GM23338 (cell line): ENCODE measurements at regions not wholly inside any gene's neighbourhood (a gene's known extent, or its start where the extent isn't known, plus 50 kb on each side); places are given as distances from the start of the nearest gene placed in this dataset.
A peak's percentile ranks its signal among the peaks of the same experiment; 100 is the strongest.

Source experiments
- ATAC-seq: fragments of 200-7000 bp; cut with Tn5 transposase; 3 replicates; pipeline ENCODE4 v1.9.1; 2020
- DNase-seq: peaks from one replicate; pipeline ENCODE4 v3.0.0-alpha.2; 2015; ENCODE audit warnings: low spot score
- H2AFZ ChIP-seq: fragments of 200-600 bp; sonication (generic); 2 replicates; pipeline ENCODE4 v1.8.0; 2016; ENCODE audit warnings: antibody characterized with exemption, mild to moderate bottlenecking, moderate library complexity
- H3F3A ChIP-seq: fragments of 200-600 bp; sonication (generic); replicated peaks from 2 replicates; pipeline ENCODE4 v1.8.0; 2017; ENCODE audit warnings: antibody characterized with exemption, mixed run types, low read depth
- H3K27ac ChIP-seq: fragments of 200-600 bp; sonication (generic); 2 replicates; pipeline ENCODE4 v1.6.1; 2016; ENCODE audit warnings: low read depth
- H3K27me3 ChIP-seq: fragments of 200-600 bp; sonication (generic); 2 replicates; pipeline ENCODE4 v1.8.0; 2016; ENCODE audit warnings: mild to moderate bottlenecking, mixed run types, moderate library complexity; ENCODE audit not compliant: insufficient read depth
- H3K36me3 ChIP-seq: fragments of 200-600 bp; sonication (generic); 2 replicates; pipeline ENCODE4 v1.8.0; 2016; ENCODE audit warnings: mild to moderate bottlenecking; ENCODE audit not compliant: insufficient read depth
- H3K4me1 ChIP-seq: fragments of 200-600 bp; sonication (generic); 2 replicates; pipeline ENCODE4 v1.8.0; 2016; ENCODE audit warnings: mild to moderate bottlenecking, moderate library complexity; ENCODE audit not compliant: insufficient read depth
- H3K4me2 ChIP-seq: fragments of 200-600 bp; sonication (generic); 2 replicates; pipeline ENCODE4 v1.7.1; 2017; ENCODE audit warnings: mixed run types
- H3K4me3 ChIP-seq: fragments of 200-600 bp; sonication (generic); 2 replicates; pipeline ENCODE4 v1.6.1; 2016; ENCODE audit warnings: mixed run types
- H3K79me2 ChIP-seq: fragments of 200-600 bp; sonication (generic); replicated peaks from 2 replicates; pipeline ENCODE4 v1.8.0; 2017; ENCODE audit warnings: mild to moderate bottlenecking; ENCODE audit not compliant: insufficient read depth
- H3K9me2 ChIP-seq: fragments of 200-600 bp; sonication (generic); 2 replicates; pipeline ENCODE4 v1.8.0; 2017; ENCODE audit not compliant: insufficient read depth
- H4K20me1 ChIP-seq: fragments of 200-600 bp; sonication (generic); replicated peaks from 2 replicates; pipeline ENCODE4 v1.8.0; 2017; ENCODE audit warnings: mild to moderate bottlenecking; ENCODE audit not compliant: insufficient read depth
- H3K27ac Mint-ChIP-seq: 2 replicates; pipeline ENCODE4 v1.8.0; 2020; ENCODE audit warnings: inconsistent platforms, mild to moderate bottlenecking, moderate library complexity, mixed read lengths
- H3K27me3 Mint-ChIP-seq: 3 replicates; pipeline ENCODE4 v1.8.0; 2022; ENCODE audit warnings: low read depth, mild to moderate bottlenecking, moderate library complexity, mixed read lengths, inconsistent platforms; ENCODE audit not compliant: insufficient read depth, poor library complexity
- H3K36me3 Mint-ChIP-seq: 3 replicates; pipeline ENCODE4 v1.8.0; 2021; ENCODE audit warnings: low read depth, mild to moderate bottlenecking, inconsistent platforms, moderate library complexity, mixed read lengths
- H3K4me1 Mint-ChIP-seq: 3 replicates; pipeline ENCODE4 v1.8.0; 2020; ENCODE audit warnings: mild to moderate bottlenecking, inconsistent platforms, mixed read lengths
- H3K4me3 Mint-ChIP-seq: 3 replicates; pipeline ENCODE4 v1.8.0; 2021; ENCODE audit warnings: moderate library complexity, mild to moderate bottlenecking, inconsistent platforms, mixed read lengths
- H3K9me3 Mint-ChIP-seq: 3 replicates; pipeline ENCODE4 v1.8.0; 2020; ENCODE audit warnings: moderate library complexity, mild to moderate bottlenecking, inconsistent platforms, mixed read lengths
- CREB1 ChIP-seq: fragments of 250-450 bp; sonication (Bioruptor Pico); IDR thresholded peaks from 2 replicates; pipeline ENCODE4 v1.5.0; 2020; ENCODE audit warnings: low read depth, mild to moderate bottlenecking, moderate library complexity
- EZH2 ChIP-seq: fragments of 200-600 bp; sonication (generic); IDR thresholded peaks from one replicate; pipeline ENCODE4 v1.8.0; 2017; ENCODE audit warnings: antibody characterized with exemption, mild to moderate bottlenecking, low read depth; ENCODE audit not compliant: unreplicated experiment
- EZH2phosphoT487 ChIP-seq: fragments of 200-600 bp; sonication (generic); IDR thresholded peaks from one replicate; pipeline ENCODE4 v1.8.1; 2018; ENCODE audit warnings: antibody characterized with exemption; ENCODE audit not compliant: unreplicated experiment
- JUNB ChIP-seq: IDR thresholded peaks from one replicate; pipeline ENCODE4 v1.6.1; 2016; ENCODE audit warnings: antibody characterized with exemption; ENCODE audit not compliant: unreplicated experiment
- NANOG ChIP-seq: IDR thresholded peaks from 2 replicates; pipeline ENCODE4 v1.6.1; 2016; ENCODE audit warnings: antibody characterized with exemption, borderline replicate concordance
- POLR2AphosphoS5 ChIP-seq: IDR thresholded peaks from 2 replicates; pipeline ENCODE4 v1.6.1; 2016; ENCODE audit warnings: antibody characterized with exemption, low read depth
- STAT1 ChIP-seq: IDR thresholded peaks from one replicate; pipeline ENCODE4 v1.6.1; 2016; ENCODE audit warnings: antibody characterized with exemption; ENCODE audit not compliant: unreplicated experiment
- ZNF114 ChIP-seq: fragments of 250-450 bp; sonication (Bioruptor Pico); IDR thresholded peaks from 2 replicates; pipeline ENCODE4 v1.5.0; 2020; ENCODE audit warnings: mild to moderate bottlenecking, moderate library complexity
- ZNF331 ChIP-seq: fragments of 250-450 bp; sonication (Bioruptor Pico); IDR thresholded peaks from 2 replicates; pipeline ENCODE4 v1.5.0; 2020; ENCODE audit warnings: low read depth, mild to moderate bottlenecking, moderate library complexity
- TF ChIP-seq, protein P1 (sequence below), 2 experiments: fragments of 200-600 bp in 1 of 2; sonication (generic) in 1 of 2; conservative IDR thresholded peaks; 2 replicates each; pipeline versions ENCODE4 v1.5.1 to v1.6.1; 2016 to 2017; ENCODE audit warnings: antibody characterized with exemption in 2 of 2, low read depth in 2 of 2, mild to moderate bottlenecking in 2 of 2, moderate library complexity in 1 of 2
- TF ChIP-seq, protein P2 (sequence below): IDR thresholded peaks from one replicate; pipeline ENCODE4 v1.6.1; 2018; ENCODE audit warnings: antibody characterized with exemption; ENCODE audit not compliant: unreplicated experiment
- TF ChIP-seq, protein P3 (sequence below): fragments of 250-450 bp; sonication (Bioruptor Pico); IDR thresholded peaks from 2 replicates; pipeline ENCODE4 v1.5.0; 2020; ENCODE audit warnings: mild to moderate bottlenecking, moderate library complexity
- TF ChIP-seq, protein P4 (sequence below): IDR thresholded peaks from 2 replicates; pipeline ENCODE4 v1.6.1; 2016; ENCODE audit warnings: antibody characterized with exemption

DNA sequence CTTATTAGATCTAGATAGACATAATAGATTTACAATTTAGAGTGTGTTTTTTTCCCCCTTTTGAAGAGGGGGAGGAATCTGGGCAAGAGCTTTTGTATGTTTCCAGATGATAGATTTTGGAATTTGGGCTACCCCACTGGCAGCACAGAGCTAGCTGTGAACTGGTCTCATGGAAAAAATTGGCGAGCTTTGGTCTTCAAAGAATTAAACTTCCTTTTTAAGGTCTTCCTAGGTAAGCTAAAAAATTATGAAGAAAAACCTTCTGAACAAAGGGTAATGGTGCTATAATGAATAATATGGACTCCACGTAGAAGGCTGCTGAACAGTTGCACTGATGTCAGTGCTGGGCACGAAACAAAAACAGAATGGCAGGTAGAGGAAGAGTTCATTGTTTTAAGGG is 109.3 kb downstream of the ZIC5 start:
- no peaks in the 10 kb centered on the region for H3K36me3 ChIP-seq
- no peak overlapping the region for H3K4me3 ChIP-seq
- no peaks in the 10 kb centered on the region for H3K27me3 ChIP-seq
- Mint-ChIP-seq H3K27ac (peak overlapping the region; percentile 59), H3K4me1 (peaks cover 90% of the 10 kb centered on the region), H3K9me3 (no peaks in the 10 kb centered on the region), H3K27me3 (peaks cover 2% of the 10 kb centered on the region), H3K36me3 (no peaks in the 10 kb centered on the region), H3K4me3 (no peak overlapping the region)
- DNase-seq: no peak
- TF ChIP-seq, protein P1, sequence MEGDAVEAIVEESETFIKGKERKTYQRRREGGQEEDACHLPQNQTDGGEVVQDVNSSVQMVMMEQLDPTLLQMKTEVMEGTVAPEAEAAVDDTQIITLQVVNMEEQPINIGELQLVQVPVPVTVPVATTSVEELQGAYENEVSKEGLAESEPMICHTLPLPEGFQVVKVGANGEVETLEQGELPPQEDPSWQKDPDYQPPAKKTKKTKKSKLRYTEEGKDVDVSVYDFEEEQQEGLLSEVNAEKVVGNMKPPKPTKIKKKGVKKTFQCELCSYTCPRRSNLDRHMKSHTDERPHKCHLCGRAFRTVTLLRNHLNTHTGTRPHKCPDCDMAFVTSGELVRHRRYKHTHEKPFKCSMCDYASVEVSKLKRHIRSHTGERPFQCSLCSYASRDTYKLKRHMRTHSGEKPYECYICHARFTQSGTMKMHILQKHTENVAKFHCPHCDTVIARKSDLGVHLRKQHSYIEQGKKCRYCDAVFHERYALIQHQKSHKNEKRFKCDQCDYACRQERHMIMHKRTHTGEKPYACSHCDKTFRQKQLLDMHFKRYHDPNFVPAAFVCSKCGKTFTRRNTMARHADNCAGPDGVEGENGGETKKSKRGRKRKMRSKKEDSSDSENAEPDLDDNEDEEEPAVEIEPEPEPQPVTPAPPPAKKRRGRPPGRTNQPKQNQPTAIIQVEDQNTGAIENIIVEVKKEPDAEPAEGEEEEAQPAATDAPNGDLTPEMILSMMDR (conservative IDR thresholded peaks at IDR 0.05; ENCODE audit: low read depth in 2 of 2): no peak
- TF ChIP-seq CREB1 (no peak), ZNF331 (CRISPR knock-in tag) (no peak), EZH2phosphoT487 (no peak), EZH2 (no peak), JUNB (no peak), STAT1 (no peak), ZNF114 (CRISPR knock-in tag) (no peak), NANOG (no peak), POLR2AphosphoS5 (no peak)
- TF ChIP-seq, protein P2, sequence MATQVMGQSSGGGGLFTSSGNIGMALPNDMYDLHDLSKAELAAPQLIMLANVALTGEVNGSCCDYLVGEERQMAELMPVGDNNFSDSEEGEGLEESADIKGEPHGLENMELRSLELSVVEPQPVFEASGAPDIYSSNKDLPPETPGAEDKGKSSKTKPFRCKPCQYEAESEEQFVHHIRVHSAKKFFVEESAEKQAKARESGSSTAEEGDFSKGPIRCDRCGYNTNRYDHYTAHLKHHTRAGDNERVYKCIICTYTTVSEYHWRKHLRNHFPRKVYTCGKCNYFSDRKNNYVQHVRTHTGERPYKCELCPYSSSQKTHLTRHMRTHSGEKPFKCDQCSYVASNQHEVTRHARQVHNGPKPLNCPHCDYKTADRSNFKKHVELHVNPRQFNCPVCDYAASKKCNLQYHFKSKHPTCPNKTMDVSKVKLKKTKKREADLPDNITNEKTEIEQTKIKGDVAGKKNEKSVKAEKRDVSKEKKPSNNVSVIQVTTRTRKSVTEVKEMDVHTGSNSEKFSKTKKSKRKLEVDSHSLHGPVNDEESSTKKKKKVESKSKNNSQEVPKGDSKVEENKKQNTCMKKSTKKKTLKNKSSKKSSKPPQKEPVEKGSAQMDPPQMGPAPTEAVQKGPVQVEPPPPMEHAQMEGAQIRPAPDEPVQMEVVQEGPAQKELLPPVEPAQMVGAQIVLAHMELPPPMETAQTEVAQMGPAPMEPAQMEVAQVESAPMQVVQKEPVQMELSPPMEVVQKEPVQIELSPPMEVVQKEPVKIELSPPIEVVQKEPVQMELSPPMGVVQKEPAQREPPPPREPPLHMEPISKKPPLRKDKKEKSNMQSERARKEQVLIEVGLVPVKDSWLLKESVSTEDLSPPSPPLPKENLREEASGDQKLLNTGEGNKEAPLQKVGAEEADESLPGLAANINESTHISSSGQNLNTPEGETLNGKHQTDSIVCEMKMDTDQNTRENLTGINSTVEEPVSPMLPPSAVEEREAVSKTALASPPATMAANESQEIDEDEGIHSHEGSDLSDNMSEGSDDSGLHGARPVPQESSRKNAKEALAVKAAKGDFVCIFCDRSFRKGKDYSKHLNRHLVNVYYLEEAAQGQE: no peak
- TF ChIP-seq, protein P3, sequence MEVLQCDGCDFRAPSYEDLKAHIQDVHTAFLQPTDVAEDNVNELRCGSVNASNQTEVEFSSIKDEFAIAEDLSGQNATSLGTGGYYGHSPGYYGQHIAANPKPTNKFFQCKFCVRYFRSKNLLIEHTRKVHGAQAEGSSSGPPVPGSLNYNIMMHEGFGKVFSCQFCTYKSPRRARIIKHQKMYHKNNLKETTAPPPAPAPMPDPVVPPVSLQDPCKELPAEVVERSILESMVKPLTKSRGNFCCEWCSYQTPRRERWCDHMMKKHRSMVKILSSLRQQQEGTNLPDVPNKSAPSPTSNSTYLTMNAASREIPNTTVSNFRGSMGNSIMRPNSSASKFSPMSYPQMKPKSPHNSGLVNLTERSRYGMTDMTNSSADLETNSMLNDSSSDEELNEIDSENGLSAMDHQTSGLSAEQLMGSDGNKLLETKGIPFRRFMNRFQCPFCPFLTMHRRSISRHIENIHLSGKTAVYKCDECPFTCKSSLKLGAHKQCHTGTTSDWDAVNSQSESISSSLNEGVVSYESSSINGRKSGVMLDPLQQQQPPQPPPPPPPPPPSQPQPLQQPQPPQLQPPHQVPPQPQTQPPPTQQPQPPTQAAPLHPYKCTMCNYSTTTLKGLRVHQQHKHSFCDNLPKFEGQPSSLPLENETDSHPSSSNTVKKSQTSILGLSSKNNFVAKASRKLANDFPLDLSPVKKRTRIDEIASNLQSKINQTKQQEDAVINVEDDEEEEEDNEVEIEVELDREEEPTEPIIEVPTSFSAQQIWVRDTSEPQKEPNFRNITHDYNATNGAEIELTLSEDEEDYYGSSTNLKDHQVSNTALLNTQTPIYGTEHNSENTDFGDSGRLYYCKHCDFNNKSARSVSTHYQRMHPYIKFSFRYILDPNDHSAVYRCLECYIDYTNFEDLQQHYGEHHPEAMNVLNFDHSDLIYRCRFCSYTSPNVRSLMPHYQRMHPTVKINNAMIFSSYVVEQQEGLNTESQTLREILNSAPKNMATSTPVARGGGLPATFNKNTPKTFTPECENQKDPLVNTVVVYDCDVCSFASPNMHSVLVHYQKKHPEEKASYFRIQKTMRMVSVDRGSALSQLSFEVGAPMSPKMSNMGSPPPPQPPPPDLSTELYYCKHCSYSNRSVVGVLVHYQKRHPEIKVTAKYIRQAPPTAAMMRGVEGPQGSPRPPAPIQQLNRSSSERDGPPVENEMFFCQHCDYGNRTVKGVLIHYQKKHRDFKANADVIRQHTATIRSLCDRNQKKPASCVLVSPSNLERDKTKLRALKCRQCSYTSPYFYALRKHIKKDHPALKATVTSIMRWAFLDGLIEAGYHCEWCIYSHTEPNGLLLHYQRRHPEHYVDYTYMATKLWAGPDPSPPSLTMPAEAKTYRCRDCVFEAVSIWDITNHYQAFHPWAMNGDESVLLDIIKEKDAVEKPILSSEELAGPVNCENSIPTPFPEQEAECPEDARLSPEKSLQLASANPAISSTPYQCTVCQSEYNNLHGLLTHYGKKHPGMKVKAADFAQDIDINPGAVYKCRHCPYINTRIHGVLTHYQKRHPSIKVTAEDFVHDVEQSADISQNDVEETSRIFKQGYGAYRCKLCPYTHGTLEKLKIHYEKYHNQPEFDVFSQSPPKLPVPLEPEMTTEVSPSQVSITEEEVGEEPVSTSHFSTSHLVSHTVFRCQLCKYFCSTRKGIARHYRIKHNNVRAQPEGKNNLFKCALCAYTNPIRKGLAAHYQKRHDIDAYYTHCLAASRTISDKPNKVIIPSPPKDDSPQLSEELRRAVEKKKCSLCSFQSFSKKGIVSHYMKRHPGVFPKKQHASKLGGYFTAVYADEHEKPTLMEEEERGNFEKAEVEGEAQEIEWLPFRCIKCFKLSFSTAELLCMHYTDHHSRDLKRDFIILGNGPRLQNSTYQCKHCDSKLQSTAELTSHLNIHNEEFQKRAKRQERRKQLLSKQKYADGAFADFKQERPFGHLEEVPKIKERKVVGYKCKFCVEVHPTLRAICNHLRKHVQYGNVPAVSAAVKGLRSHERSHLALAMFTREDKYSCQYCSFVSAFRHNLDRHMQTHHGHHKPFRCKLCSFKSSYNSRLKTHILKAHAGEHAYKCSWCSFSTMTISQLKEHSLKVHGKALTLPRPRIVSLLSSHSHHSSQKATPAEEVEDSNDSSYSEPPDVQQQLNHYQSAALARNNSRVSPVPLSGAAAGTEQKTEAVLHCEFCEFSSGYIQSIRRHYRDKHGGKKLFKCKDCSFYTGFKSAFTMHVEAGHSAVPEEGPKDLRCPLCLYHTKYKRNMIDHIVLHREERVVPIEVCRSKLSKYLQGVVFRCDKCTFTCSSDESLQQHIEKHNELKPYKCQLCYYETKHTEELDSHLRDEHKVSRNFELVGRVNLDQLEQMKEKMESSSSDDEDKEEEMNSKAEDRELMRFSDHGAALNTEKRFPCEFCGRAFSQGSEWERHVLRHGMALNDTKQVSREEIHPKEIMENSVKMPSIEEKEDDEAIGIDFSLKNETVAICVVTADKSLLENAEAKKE (CRISPR knock-in tag): no peak
- TF ChIP-seq, protein P4, sequence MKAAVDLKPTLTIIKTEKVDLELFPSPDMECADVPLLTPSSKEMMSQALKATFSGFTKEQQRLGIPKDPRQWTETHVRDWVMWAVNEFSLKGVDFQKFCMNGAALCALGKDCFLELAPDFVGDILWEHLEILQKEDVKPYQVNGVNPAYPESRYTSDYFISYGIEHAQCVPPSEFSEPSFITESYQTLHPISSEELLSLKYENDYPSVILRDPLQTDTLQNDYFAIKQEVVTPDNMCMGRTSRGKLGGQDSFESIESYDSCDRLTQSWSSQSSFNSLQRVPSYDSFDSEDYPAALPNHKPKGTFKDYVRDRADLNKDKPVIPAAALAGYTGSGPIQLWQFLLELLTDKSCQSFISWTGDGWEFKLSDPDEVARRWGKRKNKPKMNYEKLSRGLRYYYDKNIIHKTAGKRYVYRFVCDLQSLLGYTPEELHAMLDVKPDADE: no peak
- no peaks in the 10 kb centered on the region for H3K9me2 ChIP-seq
- peak overlapping the region; percentile 30; the same call in 1 of the 2 replicates for H3K4me2 ChIP-seq
- no peak overlapping the region for H2AFZ ChIP-seq
- peak; percentile 45; the same call in 2 of the 3 replicates for ATAC-seq
- no peaks in the 10 kb centered on the region for H3K79me2 ChIP-seq
- no peak overlapping the region for H3K27ac ChIP-seq
- H3K4me1 ChIP-seq: peaks cover 82% of the 10 kb centered on the region
- H4K20me1 ChIP-seq: no peaks in the 10 kb centered on the region
- H3F3A ChIP-seq: 0 out of 2 replicates have a peak, but pooled peaks cover 6% of the 10 kb centered on the region
